ENCODE measurements at regions not wholly inside any gene's neighbourhood (a gene's known extent, or its start where the extent isn't known, plus 50 kb on each side); places are given as distances from the start of the nearest gene placed in this dataset.

GRCh38 chr14:87524011-87524410 is 469.0 kb downstream of the GALC start:
- Histone ChIP-seq H2AFZ (ENCODE audit: low read depth, low read length) (no peak overlapping the region), H3K4me2 (ENCODE audit: low read length) (no peak overlapping the region), H3K9me2 (ENCODE audit: insufficient read depth, low read length) (no peaks in the 10 kb centered on the region), H3K79me2 (replicated peaks; ENCODE audit: insufficient read depth, low read length) (no peaks in the 10 kb centered on the region), H3K9me3 (ENCODE audit: low read length) (no peaks in the 10 kb centered on the region), H3K27me3 (ENCODE audit: insufficient read depth, low read depth, low read length) (no peaks in the 10 kb centered on the region), H3K36me3 (ENCODE audit: insufficient read depth, low read length) (no peaks in the 10 kb centered on the region), H3F3A (ENCODE audit: insufficient read depth, low read length, poor library complexity, severe bottlenecking) (no peaks in the 10 kb centered on the region), H3K27ac (ENCODE audit: low read length) (no peak overlapping the region), H4K20me1 (ENCODE audit: insufficient read depth) (no peaks in the 10 kb centered on the region), H3K9ac (ENCODE audit: low read length) (no peak overlapping the region), H3K4me3 (ENCODE audit: low read length) (no peak overlapping the region)
- TF ChIP-seq TAF1 (IDR thresholded peaks at IDR 0.05; ENCODE audit: low read depth) (no peak), EP300 (conservative IDR thresholded peaks at IDR 0.05; ENCODE audit: poor library complexity, severe bottlenecking) (no peak), CTCF (IDR thresholded peaks at IDR 0.05; ENCODE audit: poor library complexity, severe bottlenecking) (no peak)
- TF ChIP-seq, protein P1, sequence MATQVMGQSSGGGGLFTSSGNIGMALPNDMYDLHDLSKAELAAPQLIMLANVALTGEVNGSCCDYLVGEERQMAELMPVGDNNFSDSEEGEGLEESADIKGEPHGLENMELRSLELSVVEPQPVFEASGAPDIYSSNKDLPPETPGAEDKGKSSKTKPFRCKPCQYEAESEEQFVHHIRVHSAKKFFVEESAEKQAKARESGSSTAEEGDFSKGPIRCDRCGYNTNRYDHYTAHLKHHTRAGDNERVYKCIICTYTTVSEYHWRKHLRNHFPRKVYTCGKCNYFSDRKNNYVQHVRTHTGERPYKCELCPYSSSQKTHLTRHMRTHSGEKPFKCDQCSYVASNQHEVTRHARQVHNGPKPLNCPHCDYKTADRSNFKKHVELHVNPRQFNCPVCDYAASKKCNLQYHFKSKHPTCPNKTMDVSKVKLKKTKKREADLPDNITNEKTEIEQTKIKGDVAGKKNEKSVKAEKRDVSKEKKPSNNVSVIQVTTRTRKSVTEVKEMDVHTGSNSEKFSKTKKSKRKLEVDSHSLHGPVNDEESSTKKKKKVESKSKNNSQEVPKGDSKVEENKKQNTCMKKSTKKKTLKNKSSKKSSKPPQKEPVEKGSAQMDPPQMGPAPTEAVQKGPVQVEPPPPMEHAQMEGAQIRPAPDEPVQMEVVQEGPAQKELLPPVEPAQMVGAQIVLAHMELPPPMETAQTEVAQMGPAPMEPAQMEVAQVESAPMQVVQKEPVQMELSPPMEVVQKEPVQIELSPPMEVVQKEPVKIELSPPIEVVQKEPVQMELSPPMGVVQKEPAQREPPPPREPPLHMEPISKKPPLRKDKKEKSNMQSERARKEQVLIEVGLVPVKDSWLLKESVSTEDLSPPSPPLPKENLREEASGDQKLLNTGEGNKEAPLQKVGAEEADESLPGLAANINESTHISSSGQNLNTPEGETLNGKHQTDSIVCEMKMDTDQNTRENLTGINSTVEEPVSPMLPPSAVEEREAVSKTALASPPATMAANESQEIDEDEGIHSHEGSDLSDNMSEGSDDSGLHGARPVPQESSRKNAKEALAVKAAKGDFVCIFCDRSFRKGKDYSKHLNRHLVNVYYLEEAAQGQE (IDR thresholded peaks at IDR 0.05; ENCODE audit: borderline replicate concordance), result no peak

DNA sequence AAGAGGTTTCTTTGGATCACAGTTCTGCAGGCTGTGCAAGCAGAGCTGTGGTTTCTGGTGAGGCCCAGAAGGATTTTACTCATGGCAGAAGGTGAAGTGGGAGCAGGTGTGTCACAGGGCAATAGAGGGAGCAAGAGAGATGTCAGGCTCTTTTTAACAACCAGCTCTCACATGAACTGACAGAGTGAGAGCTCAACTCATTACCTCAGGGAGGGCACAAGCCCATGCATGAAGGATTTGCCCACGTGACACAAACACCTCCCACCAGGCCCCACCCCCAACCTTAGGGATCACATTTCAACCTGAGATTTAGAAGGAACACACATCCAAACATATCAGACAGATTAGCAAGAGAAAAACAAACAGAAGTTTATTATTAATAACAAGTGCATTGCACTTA is 470.4 kb downstream of the GALC start:
- H3K9me2 ChIP-seq (ENCODE audit: insufficient read depth, low read length), result no peaks in the 10 kb centered on the region
- H3K27ac ChIP-seq (ENCODE audit: low read length), result no peak overlapping the region
- TF ChIP-seq TAF1 (IDR thresholded peaks at IDR 0.05; ENCODE audit: low read depth) (no peak), CTCF (IDR thresholded peaks at IDR 0.05; ENCODE audit: poor library complexity, severe bottlenecking) (no peak), EP300 (conservative IDR thresholded peaks at IDR 0.05; ENCODE audit: poor library complexity, severe bottlenecking) (no peak), SMC3 (conservative IDR thresholded peaks at IDR 0.05; ENCODE audit: poor library complexity) (no peak), MXI1 (conservative IDR thresholded peaks at IDR 0.05; ENCODE audit: poor library complexity, severe bottlenecking) (no peak), EZH2 (IDR thresholded peaks at IDR 0.05; ENCODE audit: borderline replicate concordance, insufficient read depth, low read length, poor library complexity, severe bottlenecking) (no peak), POLR2AphosphoS5 (IDR thresholded peaks at IDR 0.05) (no peak), RAD21 (conservative IDR thresholded peaks at IDR 0.05) (no peak)
- TF ChIP-seq, protein P1 (IDR thresholded peaks at IDR 0.05; ENCODE audit: borderline replicate concordance), result no peak
- no peak overlapping the region for H3K9ac ChIP-seq (ENCODE audit: low read length)
- no peaks in the 10 kb centered on the region for H4K20me1 ChIP-seq (ENCODE audit: insufficient read depth)
- H3K36me3 ChIP-seq (ENCODE audit: insufficient read depth, low read length), result no peaks in the 10 kb centered on the region
- no peak overlapping the region for H3K4me2 ChIP-seq (ENCODE audit: low read length)
- H3K27me3 ChIP-seq (ENCODE audit: insufficient read depth, low read depth, low read length), result no peaks in the 10 kb centered on the region
- H3K4me3 ChIP-seq (ENCODE audit: low read length), result no peak overlapping the region
- H3F3A ChIP-seq (ENCODE audit: insufficient read depth, low read length, poor library complexity, severe bottlenecking), result no peaks in the 10 kb centered on the region
- no peak overlapping the region for H2AFZ ChIP-seq (ENCODE audit: low read depth, low read length)
- no peaks in the 10 kb centered on the region for H3K9me3 ChIP-seq (ENCODE audit: low read length)
- H3K79me2 ChIP-seq (replicated peaks; ENCODE audit: insufficient read depth, low read length), result no peaks in the 10 kb centered on the region
